SW 1271 (cell line): ENCODE measurements at regions not wholly inside any gene's neighbourhood (a gene's known extent, or its start where the extent isn't known, plus 50 kb on each side); places are given as distances from the start of the nearest gene placed in this dataset.
"Not testable (repeated sequence)": the region's sequence is repeated elsewhere in the genome, so short reads cannot be mapped to it uniquely, and the experiment has no call there.

Experiments
- DNase-seq, 2 experiments: peaks; one replicate each; lab custom pipeline; 2025; lab: John Stamatoyannopoulos, UW

DNA sequence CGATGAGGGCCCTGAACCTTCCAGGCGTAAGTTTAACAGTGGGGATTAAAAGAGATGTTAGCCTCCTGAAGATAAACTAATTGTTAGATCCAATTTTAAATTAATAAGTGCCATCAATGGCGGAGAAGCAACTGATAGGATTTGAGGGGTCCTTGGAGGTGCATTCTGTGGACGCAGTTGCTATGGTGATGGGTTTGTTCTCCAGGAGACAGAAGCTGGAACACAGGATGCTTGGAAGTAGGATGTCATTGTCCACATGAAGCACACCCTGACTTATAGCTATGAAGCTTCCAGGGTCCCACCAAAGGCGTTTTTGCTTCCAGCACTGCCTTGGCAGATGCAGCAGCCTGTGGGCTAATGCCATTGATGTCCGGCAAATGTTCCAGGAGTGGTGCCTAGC lies 331.0 kb upstream of the IL12A start:
- DNase-seq: no peak

DNA sequence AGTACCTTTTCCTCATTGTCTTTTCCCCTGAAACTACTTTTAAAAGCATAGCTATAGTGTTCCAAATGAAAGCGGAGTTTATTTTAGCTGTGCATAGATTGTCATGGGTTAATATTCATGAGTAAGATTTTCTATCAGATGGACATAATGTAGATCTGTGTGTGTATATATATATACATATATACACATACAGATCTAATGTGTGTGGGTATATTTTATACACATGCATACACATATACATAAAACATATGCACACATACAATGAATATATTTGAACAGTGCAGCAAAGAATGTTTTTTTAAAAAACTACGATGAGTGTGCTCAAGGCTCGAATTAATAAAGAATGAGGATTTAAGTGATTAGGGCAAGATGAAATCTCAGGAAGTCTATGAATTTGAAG lies 328.3 kb upstream of the IL12A start:
- no peak for DNase-seq

DNA sequence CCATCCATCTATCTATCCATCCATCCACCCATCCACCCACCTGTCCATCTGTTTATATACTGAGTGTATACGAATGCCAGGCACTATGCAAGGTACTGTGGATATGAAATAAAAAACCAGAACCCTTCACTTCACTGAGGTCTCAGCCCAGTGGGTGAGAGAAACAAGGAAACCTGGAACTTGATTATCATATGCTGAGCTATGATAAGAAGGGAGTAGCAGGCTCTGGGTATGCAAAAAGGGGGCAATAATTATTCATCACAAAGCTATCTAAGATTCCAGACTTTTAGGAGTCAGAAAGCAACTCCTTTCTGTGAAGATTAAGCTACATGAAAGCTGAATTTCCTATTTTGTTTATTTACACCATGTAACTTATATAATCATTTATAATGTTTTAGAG lies 327.7 kb upstream of the IL12A start:
- DNase-seq: no peak

DNA sequence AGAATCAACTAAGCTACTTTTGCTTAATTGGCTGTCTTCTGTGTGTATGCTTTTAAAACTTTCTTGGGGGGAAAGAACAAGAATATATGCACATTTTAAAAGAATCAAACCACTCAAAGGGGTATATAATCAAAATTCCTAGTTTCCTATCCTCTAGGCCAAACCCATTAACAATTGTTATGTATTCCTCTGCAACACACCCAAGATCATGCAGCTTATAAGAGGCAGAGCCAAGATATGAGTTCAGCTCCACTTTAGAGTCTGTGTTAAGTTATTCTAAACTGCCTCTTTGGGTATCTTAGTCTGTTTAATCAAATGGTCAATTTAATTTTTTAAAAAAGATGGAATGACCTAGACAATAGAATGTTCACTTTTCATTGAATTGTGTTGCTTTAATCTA lies 326.1 kb upstream of the IL12A start:
- DNase-seq: no peak

DNA sequence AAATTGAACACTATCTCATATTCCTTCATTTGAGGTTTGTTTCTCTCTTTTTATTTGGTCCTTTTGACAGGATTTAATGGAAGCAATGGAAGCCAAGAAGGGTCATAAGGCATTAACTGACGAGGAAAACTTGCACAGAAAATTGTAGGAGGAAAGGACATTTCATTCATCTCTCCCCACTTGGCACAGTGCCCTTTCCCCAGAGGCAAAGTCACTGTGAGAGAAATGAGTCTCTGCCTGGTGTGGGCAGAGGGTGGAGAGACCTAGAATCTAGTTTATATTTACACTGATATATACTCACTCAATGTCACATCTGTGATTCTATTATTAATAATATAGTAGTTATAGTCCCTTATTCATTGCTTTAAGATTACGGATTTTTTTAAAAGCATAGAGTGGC lies 324.6 kb upstream of the IL12A start:
- no peak for DNase-seq

DNA sequence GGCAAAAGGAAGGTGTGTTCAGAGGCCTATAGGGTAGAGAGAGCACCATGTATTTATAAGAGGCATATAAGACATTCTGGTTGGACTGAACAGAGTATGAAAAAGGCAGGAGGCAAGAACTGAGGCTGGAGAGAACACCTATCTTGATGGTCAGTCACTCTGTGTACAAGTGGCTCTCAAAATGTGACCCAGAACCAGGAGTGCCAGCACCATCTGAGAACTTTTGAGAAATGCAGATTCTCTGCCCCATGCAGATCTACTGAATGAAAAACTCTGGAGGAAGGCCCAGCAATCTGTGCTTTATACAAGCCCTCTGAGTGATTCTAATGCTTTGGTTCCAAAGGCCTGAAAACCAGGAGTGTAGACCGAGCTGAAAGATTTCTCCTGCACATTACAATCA lies 324.0 kb upstream of the IL12A start:
- no peak for DNase-seq

DNA sequence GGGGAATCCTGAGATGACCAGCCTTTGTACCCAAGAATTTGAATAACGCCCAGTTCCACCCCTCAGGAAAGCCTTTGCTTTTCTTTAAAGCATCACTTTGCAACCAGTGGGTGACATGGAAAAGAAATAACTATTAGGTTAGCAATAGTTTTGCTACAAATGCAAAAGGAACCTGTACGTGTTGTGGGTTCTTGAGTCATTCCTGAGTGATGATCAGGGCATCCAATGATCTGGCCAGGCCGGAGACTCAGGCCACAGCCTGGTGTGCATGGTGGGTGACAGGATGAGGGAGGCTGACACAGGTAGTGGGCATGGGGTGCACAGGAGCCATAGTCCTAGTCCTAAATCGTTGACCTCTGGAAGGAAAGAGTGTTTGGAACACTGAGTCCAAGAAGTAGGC lies 321.4 kb upstream of the IL12A start:
- DNase-seq: no peak

DNA sequence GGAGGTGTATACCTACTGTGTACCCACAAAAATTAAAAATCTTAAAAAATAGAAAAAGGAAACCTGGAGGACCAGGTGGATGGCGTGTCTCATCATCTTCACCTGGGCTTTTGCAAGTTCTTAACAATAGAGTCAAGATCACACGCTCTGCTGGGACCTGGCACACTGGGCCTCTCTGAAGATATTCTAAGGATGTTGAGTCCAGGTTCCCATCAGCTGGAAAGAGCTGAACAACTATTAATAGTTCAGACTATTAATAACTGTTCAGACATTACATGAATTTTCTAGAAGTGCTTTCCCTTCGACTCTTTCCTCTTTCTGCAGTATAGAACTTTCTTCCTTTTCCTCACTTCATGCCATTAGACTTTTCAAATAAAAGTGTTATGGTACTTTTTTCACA lies 320.2 kb upstream of the IL12A start:
- no peak for DNase-seq

DNA sequence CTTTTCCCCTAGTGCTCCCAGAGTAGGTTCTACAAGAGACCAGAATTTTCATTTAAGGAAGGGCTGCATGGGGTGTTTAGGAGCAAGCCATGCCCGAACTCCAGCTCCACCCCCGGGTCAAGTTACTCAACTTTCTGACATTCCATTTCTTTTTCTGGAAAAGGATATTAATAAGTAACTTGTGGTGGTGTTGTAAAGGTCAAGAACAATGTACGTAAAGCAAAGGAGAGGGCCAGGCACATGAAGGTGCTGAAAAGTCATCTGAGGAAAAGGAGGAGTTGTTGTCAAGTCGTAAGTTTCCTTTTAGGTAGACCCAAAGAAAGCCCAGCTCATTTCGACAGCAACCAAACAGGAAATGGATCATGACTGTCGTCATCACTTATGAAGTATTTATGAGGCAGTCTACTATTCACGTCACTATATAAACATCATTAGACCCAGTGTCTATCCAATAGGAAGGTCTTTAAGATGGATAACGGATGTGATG lies 319.6 kb upstream of the IL12A start:
- DNase-seq: no peak

DNA sequence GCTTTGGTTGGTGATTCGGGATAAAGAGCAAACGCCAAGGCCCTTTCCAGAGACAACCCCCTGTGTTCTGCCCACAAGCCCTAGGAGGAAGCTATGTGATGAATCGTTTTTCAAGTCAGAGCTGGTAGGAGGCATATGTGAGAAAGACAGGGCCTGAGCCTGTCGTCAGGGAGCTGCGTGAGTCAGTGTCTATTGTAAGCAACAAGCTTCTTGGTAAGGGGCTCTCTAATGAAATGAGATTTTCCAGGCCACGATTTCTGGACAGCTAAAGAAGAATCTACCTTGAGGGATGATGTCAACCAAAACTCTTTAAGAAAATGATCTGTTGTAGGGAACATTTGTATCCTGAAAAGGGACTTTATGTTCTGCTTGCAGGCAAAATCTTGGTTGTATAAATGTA lies 318.9 kb upstream of the IL12A start:
- no peak for DNase-seq

DNA sequence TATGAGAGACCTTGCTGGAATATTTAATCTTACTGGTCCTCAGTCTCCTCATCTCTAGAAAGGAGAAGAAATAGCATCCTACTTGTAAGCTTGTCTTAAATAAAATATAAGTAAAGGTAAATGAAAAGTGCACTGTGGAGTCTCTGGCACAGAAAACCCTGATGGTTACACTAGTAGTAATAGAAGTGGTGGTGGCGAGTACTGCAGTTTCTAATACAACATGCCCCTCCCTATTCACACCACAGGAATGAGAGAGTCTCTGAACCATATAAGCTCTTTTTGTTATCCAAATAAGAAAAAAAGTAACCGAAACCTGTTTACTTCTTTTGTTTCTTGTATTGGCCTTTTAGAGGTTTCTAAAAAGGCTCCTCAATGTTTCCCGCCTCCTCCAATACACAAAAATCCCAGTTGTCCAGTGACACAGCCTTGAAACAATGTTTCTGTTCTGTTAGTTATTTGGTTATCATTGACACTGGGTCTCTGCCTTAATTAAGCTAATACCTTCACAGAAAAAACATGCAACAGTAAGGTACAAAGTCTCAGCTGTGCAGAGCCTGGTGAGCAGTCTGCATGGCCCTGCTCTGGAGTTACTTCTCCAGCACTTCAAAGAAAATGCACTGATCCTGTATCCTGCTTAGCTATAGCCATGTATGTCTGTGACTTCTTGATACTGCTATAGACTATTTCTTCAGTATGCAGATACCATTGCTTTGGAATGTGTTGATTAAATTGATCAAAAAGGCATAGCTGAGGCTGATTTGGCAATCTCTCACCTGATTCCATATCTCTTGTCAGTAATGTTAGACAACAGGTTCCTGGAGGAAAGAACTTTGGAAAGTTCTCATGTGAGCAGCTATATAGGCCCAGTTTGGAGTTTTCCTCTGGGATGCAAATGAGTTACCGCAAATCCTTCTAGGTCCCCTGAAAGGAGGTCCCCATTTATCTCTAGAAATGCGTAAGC lies 315.6 kb upstream of the IL12A start:
- no peak for DNase-seq

DNA sequence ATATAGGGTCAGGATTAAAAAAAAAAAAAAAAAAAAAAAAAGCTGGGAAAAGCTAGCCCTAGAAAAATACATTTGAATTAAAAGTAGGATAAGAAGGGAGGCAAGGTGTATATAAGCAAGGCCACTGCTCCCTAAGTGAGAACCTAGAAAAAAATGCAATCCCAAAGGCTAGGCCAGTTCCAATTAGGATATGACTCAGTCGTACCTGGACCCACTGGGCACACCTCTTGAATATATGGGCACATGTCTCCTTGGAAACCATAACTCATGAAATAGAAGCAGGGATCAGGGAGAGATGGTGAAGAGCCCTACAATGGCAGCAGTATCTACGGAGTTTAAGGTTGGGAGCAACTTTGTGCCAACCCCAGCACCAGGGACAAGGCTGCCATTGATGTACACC lies 314.1 kb upstream of the IL12A start:
- DNase-seq: no peak

DNA sequence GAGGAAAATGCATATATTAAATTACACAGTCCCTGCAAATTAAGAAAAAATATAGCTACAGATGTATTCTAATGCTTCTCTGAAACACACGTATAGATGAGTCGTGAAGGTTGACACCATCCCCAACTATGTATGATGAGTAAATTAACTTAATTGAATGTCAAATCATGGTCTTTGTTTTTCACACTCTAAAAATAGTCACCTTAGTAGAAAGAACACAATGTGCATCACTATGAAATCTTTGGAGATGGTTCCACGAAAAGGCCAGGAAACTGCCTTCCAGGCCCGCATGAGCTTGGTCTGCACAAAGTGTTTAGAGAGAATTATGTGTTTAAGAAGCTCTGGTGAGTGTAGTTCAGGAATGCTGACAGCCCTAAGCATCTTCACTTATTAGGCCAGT lies 313.4 kb upstream of the IL12A start:
- DNase-seq: no peak

DNA sequence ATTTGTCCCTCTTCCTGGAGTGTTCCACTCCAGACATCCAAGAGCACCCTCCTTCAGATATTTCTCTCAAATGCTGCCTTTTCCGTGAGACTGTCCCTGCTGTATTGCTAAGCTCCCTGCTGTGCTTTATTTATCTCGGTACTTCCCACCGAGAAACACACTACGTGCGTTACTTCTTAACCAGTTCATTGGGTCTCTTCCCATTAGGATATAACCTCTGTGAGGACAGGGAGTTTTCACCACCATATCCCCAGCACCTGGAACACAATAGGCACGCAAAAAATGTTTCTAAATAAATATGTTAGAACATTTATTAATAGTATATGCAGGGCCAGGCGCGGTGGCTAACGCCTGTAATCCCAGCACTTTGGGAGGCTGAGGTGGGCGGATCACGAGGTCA lies 308.7 kb upstream of the IL12A start:
- DNase-seq: no peak

DNA sequence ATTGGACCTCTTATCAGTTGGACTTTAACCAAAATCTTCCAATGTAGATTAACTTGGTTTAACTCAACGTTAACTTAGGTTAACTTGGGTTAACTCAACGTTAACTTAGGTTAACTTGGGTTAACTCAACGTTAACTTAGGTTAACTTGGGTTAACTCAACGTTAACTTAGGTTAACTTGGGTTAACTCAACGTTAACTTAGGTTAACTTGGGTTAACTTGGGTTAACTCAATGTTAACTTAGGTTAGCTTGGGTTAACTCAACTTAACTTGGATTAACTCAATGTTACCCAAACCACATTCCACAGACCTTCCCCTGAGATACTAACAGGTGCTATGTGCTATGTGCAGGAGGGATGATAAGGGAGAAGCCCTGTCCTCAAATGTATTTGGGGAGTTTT lies 306.9 kb upstream of the IL12A start:
- not testable (repeated sequence) for DNase-seq

DNA sequence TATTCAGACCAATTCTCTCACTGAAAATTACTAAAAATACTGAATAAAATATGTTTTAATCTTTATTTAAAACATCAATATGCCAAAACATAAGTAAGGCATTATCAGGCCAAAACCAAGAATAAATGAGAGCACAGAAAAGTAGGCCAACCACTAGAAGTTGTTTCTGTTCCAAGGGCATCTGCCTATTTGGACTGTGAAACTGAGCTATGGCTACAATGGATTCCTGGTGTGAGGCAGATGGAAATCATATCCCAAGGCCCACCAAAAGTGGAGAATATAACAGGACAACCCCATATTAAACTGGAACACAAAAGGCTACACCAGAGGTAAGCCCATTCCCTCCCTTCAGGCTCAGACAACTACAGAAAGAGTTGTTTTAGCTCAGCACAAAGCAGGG lies 302.8 kb upstream of the IL12A start:
- DNase-seq: no peak

DNA sequence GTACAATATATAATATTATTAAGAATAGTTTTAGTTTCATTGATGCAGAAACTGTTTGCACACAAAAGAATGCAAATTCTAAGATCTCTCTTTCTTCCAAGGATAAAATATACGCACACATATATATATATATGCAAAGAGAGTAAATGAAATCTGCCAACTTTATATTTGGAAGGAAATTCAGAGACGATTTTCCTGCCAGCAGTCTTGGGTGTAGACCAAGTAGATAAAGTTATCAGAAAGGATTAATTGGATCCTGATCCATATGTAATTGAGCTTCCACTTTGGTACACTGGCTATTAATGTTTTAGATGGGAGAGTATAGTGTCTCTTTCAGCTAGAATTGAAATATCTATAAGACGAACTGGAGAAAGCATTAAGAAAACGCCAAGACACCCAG lies 295.4 kb upstream of the IL12A start:
- DNase-seq: no peak

DNA sequence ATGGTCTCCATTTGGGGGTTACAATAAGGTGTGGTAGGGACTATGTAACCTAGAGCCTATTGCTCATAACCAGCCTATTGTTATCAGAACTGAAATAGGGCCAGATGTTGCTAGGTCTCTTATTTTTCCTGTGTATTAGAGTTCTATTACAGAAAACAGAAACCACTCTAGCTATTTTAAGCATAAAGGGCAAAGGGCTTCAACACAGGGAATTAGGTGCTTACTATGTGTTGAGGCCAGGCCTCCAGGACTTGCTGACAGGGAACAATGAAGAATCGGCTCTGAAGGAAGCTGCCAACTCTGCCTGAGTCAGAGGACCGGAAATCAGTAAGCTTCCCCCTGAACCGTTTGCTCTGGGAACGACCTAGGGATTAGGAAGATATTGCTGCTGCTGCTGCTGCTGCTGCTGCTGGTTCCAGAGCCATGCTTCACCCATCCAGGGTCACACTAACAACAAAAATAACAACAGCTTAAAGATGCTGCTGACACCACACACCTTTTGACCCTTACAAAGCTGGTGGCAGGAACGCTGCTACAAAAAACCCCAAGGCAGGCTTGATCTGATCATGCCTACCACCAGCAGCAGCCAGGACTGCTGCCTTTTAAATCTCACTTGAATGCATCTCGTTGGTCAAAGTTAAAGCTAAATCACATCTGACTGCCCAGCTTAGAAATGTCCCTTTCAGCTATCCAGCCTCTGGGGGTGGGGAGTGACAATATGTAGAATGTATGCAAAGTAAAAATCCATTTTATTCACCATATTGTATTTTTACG lies 276.9 kb upstream of the IL12A start:
- DNase-seq: peak in 1 of 2 experiments; percentile 73

DNA sequence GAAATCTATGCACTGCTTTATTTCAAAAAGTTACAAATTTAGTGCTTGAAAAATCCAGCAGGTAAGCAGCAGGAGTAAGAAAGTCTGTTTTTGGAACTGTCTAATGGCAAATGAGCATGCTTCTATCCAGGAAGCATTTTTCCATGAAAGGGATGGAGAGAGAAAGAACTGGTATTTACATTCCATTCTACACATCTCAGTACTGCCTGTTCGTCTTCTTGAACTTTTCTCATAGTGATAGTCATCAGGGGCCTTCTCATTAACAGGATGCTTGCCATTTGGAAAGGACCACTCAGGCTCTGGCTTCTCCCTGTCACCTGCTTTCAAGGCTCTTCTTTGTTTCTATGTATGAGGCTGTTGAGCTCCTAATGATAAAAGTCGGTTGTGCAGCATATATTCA lies 267.3 kb upstream of the IL12A start:
- no peak for DNase-seq

DNA sequence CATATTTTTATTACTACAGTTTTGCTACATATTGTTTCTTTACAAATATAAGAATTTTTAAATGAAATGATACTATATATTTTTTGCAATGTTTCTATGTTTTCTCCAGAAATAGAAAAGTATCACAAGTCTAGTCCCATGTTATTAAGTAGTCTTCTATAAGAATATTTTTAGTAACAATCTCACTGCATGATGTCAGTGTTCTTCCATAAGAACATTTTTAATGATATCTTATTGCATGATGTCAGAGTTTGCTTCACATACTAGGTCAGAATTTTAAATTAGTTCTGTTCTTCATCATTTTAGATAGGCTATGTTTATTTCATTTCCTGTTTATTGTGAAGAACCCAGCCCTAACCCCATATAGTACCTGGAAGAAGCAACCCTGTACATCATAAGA lies 265.3 kb upstream of the IL12A start:
- no peak for DNase-seq

DNA sequence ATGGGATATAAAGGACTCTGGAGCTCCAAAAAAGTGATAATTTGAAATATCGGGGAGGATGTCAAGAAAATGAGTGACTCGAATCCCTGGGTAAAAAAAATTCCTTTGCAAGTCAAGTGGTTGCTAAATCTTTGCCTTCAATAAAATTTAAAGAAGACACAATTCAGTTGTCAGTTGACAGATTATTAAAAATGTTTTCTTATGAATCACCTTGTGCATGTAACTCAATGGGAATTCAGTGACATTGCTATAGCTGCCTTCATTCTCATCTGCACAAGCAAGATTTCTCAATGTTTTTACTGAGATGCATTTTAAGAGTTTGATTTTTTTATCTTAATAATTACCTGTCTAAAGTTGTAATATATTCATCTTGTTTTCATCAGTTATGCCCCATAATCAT lies 264.0 kb upstream of the IL12A start:
- DNase-seq: no peak

DNA sequence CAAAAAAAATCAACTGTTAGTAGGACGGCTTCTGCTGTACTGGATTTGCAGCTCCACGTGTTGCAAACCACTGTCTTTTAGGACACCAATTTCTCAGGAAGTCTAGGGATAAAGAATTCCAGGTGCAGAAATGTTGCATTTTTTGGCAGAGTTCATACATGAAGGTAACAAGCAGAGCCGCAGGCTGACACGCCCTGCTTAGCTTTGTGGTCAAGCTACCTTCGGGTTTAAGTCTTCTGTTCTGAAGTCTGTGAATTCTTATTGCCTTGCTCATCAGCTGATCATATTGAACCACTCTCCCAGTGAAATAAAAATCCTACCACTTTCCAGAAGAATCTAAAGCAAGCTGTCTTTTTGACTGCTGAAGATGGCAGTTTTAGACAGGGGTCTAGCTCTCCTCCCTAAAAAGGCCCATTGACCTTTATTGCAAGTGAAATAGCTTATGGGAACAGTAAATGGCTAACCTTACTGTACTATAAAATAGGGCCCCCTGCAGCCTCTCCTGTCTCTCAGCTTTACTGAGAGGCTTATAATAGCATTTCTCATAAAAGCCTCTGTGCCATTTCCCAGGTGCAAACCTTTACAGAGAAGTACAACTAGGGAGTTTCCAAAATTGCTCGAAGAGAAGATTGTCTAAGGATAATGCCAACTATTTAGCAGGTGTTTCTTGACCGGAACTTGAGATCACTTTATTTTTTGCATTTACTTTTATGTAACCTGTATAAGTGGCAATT lies 262.2 kb upstream of the IL12A start:
- no peak for DNase-seq

DNA sequence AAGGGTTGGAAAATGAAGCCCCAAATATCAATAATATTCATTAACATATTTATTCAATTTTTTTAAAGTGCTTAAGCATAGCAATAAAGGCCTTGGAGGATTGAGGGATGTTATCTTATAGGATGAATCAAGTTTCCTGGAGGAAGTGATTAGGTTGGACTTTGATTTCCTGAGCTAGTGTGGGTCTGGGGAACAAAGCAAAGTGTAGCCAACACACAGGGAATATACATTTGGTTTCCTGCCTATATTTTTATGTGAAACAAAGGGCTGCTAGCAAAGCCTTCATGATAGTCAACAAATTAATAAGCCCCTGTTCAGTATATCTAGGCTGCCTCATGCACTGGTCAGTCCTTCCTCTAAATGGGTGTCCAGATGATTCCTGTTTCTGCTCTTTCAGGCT lies 261.1 kb upstream of the IL12A start:
- no peak for DNase-seq
